ENCODE measurements at regions not wholly inside any gene's neighbourhood (a gene's known extent, or its start where the extent isn't known, plus 50 kb on each side); places are given as distances from the start of the nearest gene placed in this dataset.

GRCh38 chr17:73806768-73807167, 162.5 kb upstream of the SDK2 start:
- H3K4me3 ChIP-seq (ENCODE audit: low read depth, low read length), result no peak overlapping the region
- TF ChIP-seq, protein P1, sequence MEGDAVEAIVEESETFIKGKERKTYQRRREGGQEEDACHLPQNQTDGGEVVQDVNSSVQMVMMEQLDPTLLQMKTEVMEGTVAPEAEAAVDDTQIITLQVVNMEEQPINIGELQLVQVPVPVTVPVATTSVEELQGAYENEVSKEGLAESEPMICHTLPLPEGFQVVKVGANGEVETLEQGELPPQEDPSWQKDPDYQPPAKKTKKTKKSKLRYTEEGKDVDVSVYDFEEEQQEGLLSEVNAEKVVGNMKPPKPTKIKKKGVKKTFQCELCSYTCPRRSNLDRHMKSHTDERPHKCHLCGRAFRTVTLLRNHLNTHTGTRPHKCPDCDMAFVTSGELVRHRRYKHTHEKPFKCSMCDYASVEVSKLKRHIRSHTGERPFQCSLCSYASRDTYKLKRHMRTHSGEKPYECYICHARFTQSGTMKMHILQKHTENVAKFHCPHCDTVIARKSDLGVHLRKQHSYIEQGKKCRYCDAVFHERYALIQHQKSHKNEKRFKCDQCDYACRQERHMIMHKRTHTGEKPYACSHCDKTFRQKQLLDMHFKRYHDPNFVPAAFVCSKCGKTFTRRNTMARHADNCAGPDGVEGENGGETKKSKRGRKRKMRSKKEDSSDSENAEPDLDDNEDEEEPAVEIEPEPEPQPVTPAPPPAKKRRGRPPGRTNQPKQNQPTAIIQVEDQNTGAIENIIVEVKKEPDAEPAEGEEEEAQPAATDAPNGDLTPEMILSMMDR (conservative IDR thresholded peaks at IDR 0.05; ENCODE audit: low read depth, low read length), result no peak
- no peak for DNase-seq (ENCODE audit: low read depth)

GRCh38 chr17:73813201-73813600, 169.0 kb upstream of the SDK2 start:
- DNase-seq (ENCODE audit: low read depth), result no peak
- H3K4me3 ChIP-seq (ENCODE audit: low read depth, low read length), result no peak overlapping the region
- TF ChIP-seq, protein P1 (conservative IDR thresholded peaks at IDR 0.05; ENCODE audit: low read depth, low read length), result no peak

DNA sequence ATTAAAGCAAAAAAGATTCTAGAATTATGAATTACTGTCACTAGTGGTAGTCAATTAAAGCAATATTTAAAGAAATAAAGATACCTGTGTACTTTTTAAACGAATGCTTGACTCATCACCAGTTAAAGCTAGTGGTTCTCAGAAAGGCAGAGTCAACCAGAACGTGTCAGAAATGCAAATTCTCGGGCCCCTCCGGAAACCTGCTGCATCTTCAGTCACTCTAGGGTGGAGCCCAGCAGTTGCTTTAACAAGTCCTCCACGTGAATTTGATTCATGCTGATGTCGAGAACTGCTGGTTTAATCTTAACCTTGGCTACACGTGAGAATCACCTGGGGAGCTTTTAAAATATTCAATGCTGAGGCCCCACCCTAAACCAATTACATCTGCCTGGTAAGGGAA, 169.8 kb upstream of the SDK2 start:
- TF ChIP-seq, protein P1 (conservative IDR thresholded peaks at IDR 0.05; ENCODE audit: low read depth, low read length), result no peak
- no peak overlapping the region for H3K4me3 ChIP-seq (ENCODE audit: low read depth, low read length)
- no peak for DNase-seq (ENCODE audit: low read depth)

DNA sequence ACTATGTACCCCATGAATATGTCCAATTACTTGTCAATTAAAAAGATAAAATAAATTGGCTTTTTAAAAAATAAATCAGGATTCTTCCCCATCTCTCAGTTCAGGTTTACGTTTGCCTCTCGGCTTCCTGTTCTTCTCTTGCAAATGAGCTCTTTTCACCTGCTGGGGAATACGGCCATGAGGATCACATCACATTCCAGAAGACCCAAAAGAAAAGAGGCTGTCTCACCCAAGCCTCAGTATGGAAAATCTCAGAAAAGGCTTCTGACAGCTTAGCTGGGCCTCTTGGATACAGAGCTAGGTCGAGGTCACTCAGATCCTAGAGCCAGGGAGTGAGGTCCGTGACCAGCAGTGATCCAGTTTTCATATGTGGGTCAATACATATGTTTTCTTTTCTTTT, 171.2 kb upstream of the SDK2 start:
- TF ChIP-seq, protein P1 (conservative IDR thresholded peaks at IDR 0.05; ENCODE audit: low read depth, low read length), result no peak
- H3K4me3 ChIP-seq (ENCODE audit: low read depth, low read length), result no peak overlapping the region
- DNase-seq (ENCODE audit: low read depth), result no peak

GRCh38 chr17:73819440-73820395, 175.5 kb upstream of the SDK2 start:
- DNase-seq (ENCODE audit: low read depth), result no peak
- TF ChIP-seq, protein P1 (conservative IDR thresholded peaks at IDR 0.05; ENCODE audit: low read depth, low read length), result no peak
- no peak overlapping the region for H3K4me3 ChIP-seq (ENCODE audit: low read depth, low read length)

- TF ChIP-seq, protein P1 (conservative IDR thresholded peaks at IDR 0.05; ENCODE audit: low read depth, low read length), result peak; percentile 29
- DNase-seq (ENCODE audit: low read depth), result no peak
- no peak overlapping the region for H3K4me3 ChIP-seq (ENCODE audit: low read depth, low read length)
These were observed 176.6 kb upstream of the SDK2 start for GRCh38 chr17:73820686-73821448.
